PC-3 (cell line): ENCODE measurements at regions not wholly inside any gene's neighbourhood (a gene's known extent, or its start where the extent isn't known, plus 50 kb on each side); places are given as distances from the start of the nearest gene placed in this dataset.
A peak's percentile ranks its signal among the peaks of the same experiment; 100 is the strongest.

Experiments
- ATAC-seq: fragments of 200-7000 bp; cut with Tn5 transposase; 2 replicates; pipeline ENCODE4 v1.9.1; 2020; ENCODE audit warnings: mild to moderate bottlenecking, moderate library complexity
- BruUV-seq: library from RNA; stranded (reverse); fragments of 400-500 nt; replicated peaks from 2 replicates; lab custom pipeline; 2021; lab: Mats Ljungman, UMichigan
- CTCF ChIA-PET: fragments of 300-600 bp; sonication (Branson Sonifier 250); formaldehyde crosslinking; loops from one replicate; lab custom pipeline; 2022; ENCODE audit warnings: antibody characterized with exemption; lab: Charles Lee
- POLR2A ChIA-PET: fragments of 300-600 bp; sonication (Branson Sonifier 250); formaldehyde crosslinking; loops from one replicate; lab custom pipeline; 2022; ENCODE audit warnings: antibody characterized with exemption; ENCODE audit not compliant: unreplicated experiment; lab: Charles Lee
- DNase-seq: peaks from one replicate; pipeline ENCODE4 v3.0.0-alpha.2; 2015
- H2AFZ ChIP-seq: fragments of 300-600 bp; sonication (generic); 2 replicates; pipeline ENCODE4 v1.6.0; 2016; ENCODE audit warnings: antibody characterized with exemption, low read length
- H3F3A ChIP-seq: fragments of 300-600 bp; sonication (generic); one replicate; pipeline ENCODE4 v1.6.0; 2017; ENCODE audit warnings: antibody characterized with exemption, low read length, control low read depth, mild to moderate bottlenecking; ENCODE audit not compliant: unreplicated experiment
- H3K27ac ChIP-seq: fragments of 300-600 bp; sonication (generic); 2 replicates; pipeline ENCODE4 v1.5.1; 2016; ENCODE audit warnings: mild to moderate bottlenecking, low read length
- H3K27me3 ChIP-seq: fragments of 300-600 bp; sonication (generic); 2 replicates; pipeline ENCODE4 v1.6.1; 2016; ENCODE audit warnings: low read length, mixed read lengths
- H3K36me3 ChIP-seq: fragments of 300-600 bp; sonication (generic); 2 replicates; pipeline ENCODE4 v1.6.1; 2016; ENCODE audit warnings: low read depth, mixed run types, low read length, mixed read lengths
- H3K4me1 ChIP-seq: fragments of 300-600 bp; sonication (generic); 2 replicates; pipeline ENCODE4 v1.5.1; 2016; ENCODE audit warnings: low read length; ENCODE audit not compliant: insufficient read depth
- H3K4me2 ChIP-seq: fragments of 300-600 bp; sonication (generic); 2 replicates; pipeline ENCODE4 v1.6.0; 2016; ENCODE audit warnings: low read length
- H3K4me3 ChIP-seq: fragments of 300-600 bp; sonication (generic); 2 replicates; pipeline ENCODE4 v1.5.1; 2016; ENCODE audit warnings: mild to moderate bottlenecking, low read length, mixed read lengths
- H3K79me2 ChIP-seq: fragments of 300-600 bp; sonication (generic); 2 replicates; pipeline ENCODE4 v1.6.1; 2017; ENCODE audit warnings: low read length, mixed read lengths
- H3K9ac ChIP-seq: fragments of 300-600 bp; sonication (generic); 2 replicates; pipeline ENCODE4 v1.6.0; 2016; ENCODE audit warnings: mild to moderate bottlenecking, low read length
- H3K9me2 ChIP-seq: fragments of 300-600 bp; sonication (generic); replicated peaks from 2 replicates; pipeline ENCODE4 v1.6.1; 2016; ENCODE audit warnings: mixed run types, low read length, mixed read lengths
- H3K9me3 ChIP-seq: fragments of 300-600 bp; sonication (generic); 2 replicates; pipeline ENCODE4 v1.6.1; 2016; ENCODE audit warnings: low read length, mixed read lengths
- H4K20me1 ChIP-seq: fragments of 300-600 bp; sonication (generic); 2 replicates; pipeline ENCODE4 v1.6.1; 2016; ENCODE audit warnings: low read length, mixed read lengths
- EZH2 ChIP-seq: fragments of 300-600 bp; sonication (generic); IDR thresholded peaks from one replicate; pipeline ENCODE4 v1.6.1; 2017; ENCODE audit warnings: antibody characterized with exemption, mild to moderate bottlenecking, low read length; ENCODE audit not compliant: unreplicated experiment
- EZH2phosphoT487 ChIP-seq: fragments of 300-600 bp; sonication (generic); IDR thresholded peaks from 2 replicates; pipeline ENCODE4 v1.6.1; 2018; ENCODE audit warnings: mild to moderate bottlenecking, antibody characterized with exemption, low read length, borderline replicate concordance
- intact Hi-C: fragments of 100-400 bp; cut with micrococcal nuclease; formaldehyde crosslinking; loops from 2 replicates; pipeline ENCODE4 v1.9.0; 2023
- TF ChIP-seq, protein P1 (sequence below): fragments of 300-600 bp; sonication (generic); conservative IDR thresholded peaks from 2 replicates; pipeline ENCODE4 v1.5.1; 2017; ENCODE audit warnings: antibody characterized with exemption, low read depth, mild to moderate bottlenecking, low read length

DNA sequence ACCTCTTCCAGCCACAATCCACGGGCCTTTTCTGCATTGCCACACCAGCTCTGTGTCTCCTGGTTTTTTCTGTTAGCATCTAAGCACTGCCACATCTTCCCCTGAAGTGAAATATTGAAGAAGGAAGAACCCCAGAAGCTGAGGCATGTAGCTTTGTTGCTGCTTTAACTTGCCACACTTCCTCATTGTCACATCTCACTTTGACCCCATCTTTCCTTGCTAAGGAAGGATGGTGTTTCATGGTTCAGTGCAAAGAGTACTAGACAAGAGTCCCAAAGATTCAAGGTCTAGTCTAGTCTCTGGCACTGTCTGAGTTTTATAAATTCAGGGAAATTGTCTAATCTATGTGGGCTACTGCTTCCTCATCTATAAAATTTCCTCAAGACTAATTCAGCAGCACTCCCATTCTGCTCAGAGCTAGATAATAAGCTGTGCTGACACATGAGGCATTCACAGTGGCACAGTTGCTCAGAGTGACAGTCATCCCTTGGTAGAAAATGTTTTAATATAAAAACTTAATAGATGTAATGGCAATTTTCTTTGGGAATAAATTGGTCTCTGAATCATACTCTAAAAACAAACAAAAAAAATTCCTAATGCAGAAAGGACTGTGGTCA lies 483.0 kb upstream of the ID2 start:
- Histone ChIP-seq H4K20me1 (no peaks in the 10 kb centered on the region), H3K9me2 (no peaks in the 10 kb centered on the region), H3K9me3 (no peaks in the 10 kb centered on the region), H3K9ac (no peak overlapping the region), H3F3A (no peaks in the 10 kb centered on the region), H3K4me2 (no peak overlapping the region), H3K4me3 (no peak overlapping the region), H3K36me3 (no peaks in the 10 kb centered on the region), H3K79me2 (no peaks in the 10 kb centered on the region), H3K27ac (no peak overlapping the region), H3K4me1 (peaks cover 20% of the 10 kb centered on the region), H2AFZ (no peak overlapping the region), H3K27me3 (no peaks in the 10 kb centered on the region)
- ChIA-PET CTCF (no interaction called here), POLR2A (no interaction called here)
- DNase-seq (peak; percentile 42), ATAC-seq (peak; percentile 75)
- TF ChIP-seq EZH2 (no peak), EZH2phosphoT487 (no peak)
- TF ChIP-seq, protein P1, sequence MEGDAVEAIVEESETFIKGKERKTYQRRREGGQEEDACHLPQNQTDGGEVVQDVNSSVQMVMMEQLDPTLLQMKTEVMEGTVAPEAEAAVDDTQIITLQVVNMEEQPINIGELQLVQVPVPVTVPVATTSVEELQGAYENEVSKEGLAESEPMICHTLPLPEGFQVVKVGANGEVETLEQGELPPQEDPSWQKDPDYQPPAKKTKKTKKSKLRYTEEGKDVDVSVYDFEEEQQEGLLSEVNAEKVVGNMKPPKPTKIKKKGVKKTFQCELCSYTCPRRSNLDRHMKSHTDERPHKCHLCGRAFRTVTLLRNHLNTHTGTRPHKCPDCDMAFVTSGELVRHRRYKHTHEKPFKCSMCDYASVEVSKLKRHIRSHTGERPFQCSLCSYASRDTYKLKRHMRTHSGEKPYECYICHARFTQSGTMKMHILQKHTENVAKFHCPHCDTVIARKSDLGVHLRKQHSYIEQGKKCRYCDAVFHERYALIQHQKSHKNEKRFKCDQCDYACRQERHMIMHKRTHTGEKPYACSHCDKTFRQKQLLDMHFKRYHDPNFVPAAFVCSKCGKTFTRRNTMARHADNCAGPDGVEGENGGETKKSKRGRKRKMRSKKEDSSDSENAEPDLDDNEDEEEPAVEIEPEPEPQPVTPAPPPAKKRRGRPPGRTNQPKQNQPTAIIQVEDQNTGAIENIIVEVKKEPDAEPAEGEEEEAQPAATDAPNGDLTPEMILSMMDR = no peak
- BruUV-seq = no TSS peak
- intact Hi-C loops = loop anchor here (5.0 to 10.0 kb wide), 2 partner anchors 108 to 486 kb away; partner anchors contain the start of gene ID2

DNA sequence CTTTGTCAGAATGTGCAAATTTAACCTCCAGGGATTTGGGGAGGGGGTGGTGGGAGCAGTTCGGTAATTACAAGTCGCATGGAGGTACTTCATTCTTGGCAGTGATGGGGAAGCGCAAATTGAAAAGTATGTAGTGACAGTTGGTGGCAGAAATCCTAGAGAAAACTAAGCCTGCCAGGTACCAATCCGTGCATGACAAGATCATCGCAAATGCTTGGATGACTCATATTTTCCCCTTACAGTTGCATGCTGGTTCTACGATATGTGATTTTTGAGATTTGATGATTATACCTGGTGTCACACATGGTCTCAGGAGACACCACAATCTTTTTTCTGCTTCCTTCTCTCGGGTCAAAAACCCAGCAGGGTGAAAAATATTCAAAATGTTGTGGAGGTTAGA lies 479.7 kb upstream of the ID2 start:
- TF ChIP-seq, protein P1 = no peak
- TF ChIP-seq EZH2phosphoT487 (no peak), EZH2 (no peak)

DNA sequence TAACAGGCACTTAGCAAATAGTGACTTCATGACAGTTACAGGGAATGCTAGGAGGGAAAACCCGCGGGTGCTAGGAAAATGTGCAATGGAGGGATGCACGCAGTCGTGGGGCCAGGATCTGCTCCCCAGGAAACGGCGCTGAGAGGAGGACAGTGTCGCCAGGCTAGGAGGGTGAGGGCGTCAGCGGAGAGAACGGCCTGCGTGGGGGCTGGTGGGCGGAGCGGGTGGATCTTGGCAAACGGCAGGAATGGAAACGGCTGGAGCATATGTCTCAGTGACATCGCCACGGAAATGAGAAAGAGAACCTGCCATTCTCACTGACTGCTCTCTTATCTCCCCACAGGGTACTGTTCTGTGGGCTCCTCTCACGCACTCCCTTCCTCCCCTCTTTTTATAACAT lies 478.5 kb upstream of the ID2 start:
- Histone ChIP-seq H4K20me1 (no peaks in the 10 kb centered on the region), H2AFZ (no peak overlapping the region), H3K4me2 (no peak overlapping the region), H3F3A (no peaks in the 10 kb centered on the region), H3K9me3 (peaks cover 13% of the 10 kb centered on the region; the same call in 1 of the 2 replicates), H3K9me2 (no peaks in the 10 kb centered on the region), H3K27me3 (no peaks in the 10 kb centered on the region), H3K4me1 (peaks cover 20% of the 10 kb centered on the region), H3K9ac (no peak overlapping the region), H3K79me2 (no peaks in the 10 kb centered on the region), H3K27ac (no peak overlapping the region), H3K4me3 (no peak overlapping the region), H3K36me3 (no peaks in the 10 kb centered on the region)
- ATAC-seq (no peak), DNase-seq (no peak)
- TF ChIP-seq EZH2phosphoT487 (no peak), EZH2 (no peak)
- TF ChIP-seq, protein P1 = no peak
- intact Hi-C loops = no loop called here
- no TSS peak for BruUV-seq
- POLR2A ChIA-PET = no interaction called here
- CTCF ChIA-PET = no interaction called here

More for the DNA sequence above, 479.7 kb upstream of the ID2 start:
- no peaks in the 10 kb centered on the region for H3K79me2 ChIP-seq
- no TSS peak for BruUV-seq
- H3K4me1 ChIP-seq = peaks cover 20% of the 10 kb centered on the region
- peak; percentile 68 for DNase-seq
- no peaks in the 10 kb centered on the region for H3K36me3 ChIP-seq
- ChIA-PET POLR2A (no interaction called here), CTCF (no interaction called here)
- no peak overlapping the region for H3K4me2 ChIP-seq
- H3K27me3 ChIP-seq = no peaks in the 10 kb centered on the region
- no peak overlapping the region for H3K4me3 ChIP-seq
- H3F3A ChIP-seq = no peaks in the 10 kb centered on the region
- ATAC-seq = peak; percentile 29
- no peaks in the 10 kb centered on the region for H4K20me1 ChIP-seq
- no peak overlapping the region for H2AFZ ChIP-seq
- no peak overlapping the region for H3K9ac ChIP-seq
- H3K27ac ChIP-seq = no peak overlapping the region
- no peaks in the 10 kb centered on the region for H3K9me2 ChIP-seq
- intact Hi-C loops = no loop called here
- 0 out of 2 replicates have a peak, but pooled peaks cover under 1% of the 10 kb centered on the region for H3K9me3 ChIP-seq
